Parathyroid adenoma (tissue), 2 donors: ENCODE measurements at regions not wholly inside any gene's neighbourhood (a gene's known extent, or its start where the extent isn't known, plus 50 kb on each side); places are given as distances from the start of the nearest gene placed in this dataset.

Source experiments
- H2AFZ ChIP-seq: fragments of 300-600 bp; sonication (generic); one replicate; pipeline ENCODE4 v1.7.0; 2017; ENCODE audit warnings: antibody characterized with exemption, mild to moderate bottlenecking
- H3K27ac ChIP-seq: fragments of 300-600 bp; sonication (generic); one replicate; pipeline ENCODE4 v1.7.0; 2017
- H3K27me3 ChIP-seq: fragments of 300-600 bp; sonication (generic); one replicate; pipeline ENCODE4 v1.7.0; 2017; ENCODE audit warnings: low read length; ENCODE audit not compliant: control insufficient read depth, insufficient read depth
- H3K36me3 ChIP-seq: fragments of 300-600 bp; sonication (generic); one replicate; pipeline ENCODE4 v1.7.0; 2017; ENCODE audit warnings: low read length; ENCODE audit not compliant: control insufficient read depth, insufficient read depth
- H3K4me1 ChIP-seq: fragments of 300-600 bp; sonication (generic); one replicate; pipeline ENCODE4 v1.7.0; 2017; ENCODE audit warnings: control low read depth
- H3K4me2 ChIP-seq: fragments of 300-600 bp; sonication (generic); one replicate; pipeline ENCODE4 v1.7.0; 2017; ENCODE audit warnings: low read length
- H3K4me3 ChIP-seq: fragments of 300-600 bp; sonication (generic); one replicate; pipeline ENCODE4 v1.7.0; 2017; ENCODE audit warnings: low read depth, low read length
- H3K79me2 ChIP-seq: fragments of 300-600 bp; sonication (generic); one replicate; pipeline ENCODE4 v1.7.0; 2017; ENCODE audit warnings: control low read depth
- H3K9ac ChIP-seq: fragments of 300-600 bp; sonication (generic); one replicate; pipeline ENCODE4 v1.7.0; 2017; ENCODE audit warnings: mild to moderate bottlenecking
- H3K9me3 ChIP-seq: fragments of 300-600 bp; sonication (generic); one replicate; pipeline ENCODE4 v1.7.0; 2017; ENCODE audit warnings: low read length; ENCODE audit not compliant: control insufficient read depth
- CTCF ChIP-seq: fragments of 300-600 bp; sonication (generic); IDR thresholded peaks from one replicate; pipeline ENCODE4 v1.7.0; 2017; ENCODE audit warnings: antibody characterized with exemption, mild to moderate bottlenecking
- donor health status: primary hyperparathyroidism.

GRCh38 chr3:67923796-67924195 is 269.4 kb upstream of the SUCLG2 start:
- Histone ChIP-seq H3K9ac (no peak overlapping the region), H3K4me3 (no peak overlapping the region), H3K4me2 (no peak overlapping the region), H3K4me1 (no peaks in the 10 kb centered on the region), H3K36me3 (no peaks in the 10 kb centered on the region), H3K9me3 (no peaks in the 10 kb centered on the region), H3K27ac (no peak overlapping the region), H2AFZ (no peak overlapping the region), H3K79me2 (no peaks in the 10 kb centered on the region), H3K27me3 (no peaks in the 10 kb centered on the region)
- no peak for TF ChIP-seq CTCF

- Histone ChIP-seq H3K9ac (no peak overlapping the region), H3K9me3 (no peaks in the 10 kb centered on the region), H3K79me2 (no peaks in the 10 kb centered on the region), H3K36me3 (no peaks in the 10 kb centered on the region), H3K4me2 (no peak overlapping the region), H3K27me3 (no peaks in the 10 kb centered on the region), H3K4me3 (no peak overlapping the region), H2AFZ (no peak overlapping the region), H3K4me1 (no peaks in the 10 kb centered on the region), H3K27ac (no peak overlapping the region)
- TF ChIP-seq CTCF, result no peak
These were observed 266.6 kb upstream of the SUCLG2 start for GRCh38 chr3:67920969-67921368.

GRCh38 chr3:67920311-67920710 is 265.9 kb upstream of the SUCLG2 start:
- H3K9ac ChIP-seq, result no peak overlapping the region
- H3K27ac ChIP-seq, result no peak overlapping the region
- H3K36me3 ChIP-seq, result no peaks in the 10 kb centered on the region
- H3K4me1 ChIP-seq, result no peaks in the 10 kb centered on the region
- H3K9me3 ChIP-seq, result no peaks in the 10 kb centered on the region
- no peak overlapping the region for H2AFZ ChIP-seq
- H3K79me2 ChIP-seq, result no peaks in the 10 kb centered on the region
- no peak for TF ChIP-seq CTCF
- H3K4me3 ChIP-seq, result no peak overlapping the region
- H3K4me2 ChIP-seq, result no peak overlapping the region
- no peaks in the 10 kb centered on the region for H3K27me3 ChIP-seq

- H3K79me2 ChIP-seq, result no peaks in the 10 kb centered on the region
- no peak overlapping the region for H2AFZ ChIP-seq
- no peaks in the 10 kb centered on the region for H3K27me3 ChIP-seq
- H3K9me3 ChIP-seq, result no peaks in the 10 kb centered on the region
- H3K27ac ChIP-seq, result no peak overlapping the region
- no peak overlapping the region for H3K9ac ChIP-seq
- no peaks in the 10 kb centered on the region for H3K4me1 ChIP-seq
- no peak for TF ChIP-seq CTCF
- no peak overlapping the region for H3K4me3 ChIP-seq
- H3K36me3 ChIP-seq, result no peaks in the 10 kb centered on the region
- no peak overlapping the region for H3K4me2 ChIP-seq
These were observed 261.9 kb upstream of the SUCLG2 start for GRCh38 chr3:67916353-67916752.

GRCh38 chr3:67907735-67908134 is 253.3 kb upstream of the SUCLG2 start:
- Histone ChIP-seq H3K9ac (no peak overlapping the region), H3K79me2 (no peaks in the 10 kb centered on the region), H3K27me3 (no peaks in the 10 kb centered on the region), H3K27ac (no peak overlapping the region), H3K4me3 (no peak overlapping the region), H3K9me3 (no peaks in the 10 kb centered on the region), H2AFZ (no peak overlapping the region), H3K36me3 (no peaks in the 10 kb centered on the region), H3K4me1 (no peaks in the 10 kb centered on the region), H3K4me2 (no peak overlapping the region)
- no peak for TF ChIP-seq CTCF
